HG02798 (cell line): ENCODE measurements at regions not wholly inside any gene's neighbourhood (a gene's known extent, or its start where the extent isn't known, plus 50 kb on each side); places are given as distances from the start of the nearest gene placed in this dataset.
"Not testable (repeated sequence)": the region's sequence is repeated elsewhere in the genome, so short reads cannot be mapped to it uniquely, and the experiment has no call there.

Experiments
- ATAC-seq: cut with Tn5 transposase; IDR thresholded peaks from one replicate; pipeline ENCODE4 v1.9.1; 2021; ENCODE audit warnings: mild to moderate bottlenecking; ENCODE audit not compliant: unreplicated experiment, poor library complexity

DNA sequence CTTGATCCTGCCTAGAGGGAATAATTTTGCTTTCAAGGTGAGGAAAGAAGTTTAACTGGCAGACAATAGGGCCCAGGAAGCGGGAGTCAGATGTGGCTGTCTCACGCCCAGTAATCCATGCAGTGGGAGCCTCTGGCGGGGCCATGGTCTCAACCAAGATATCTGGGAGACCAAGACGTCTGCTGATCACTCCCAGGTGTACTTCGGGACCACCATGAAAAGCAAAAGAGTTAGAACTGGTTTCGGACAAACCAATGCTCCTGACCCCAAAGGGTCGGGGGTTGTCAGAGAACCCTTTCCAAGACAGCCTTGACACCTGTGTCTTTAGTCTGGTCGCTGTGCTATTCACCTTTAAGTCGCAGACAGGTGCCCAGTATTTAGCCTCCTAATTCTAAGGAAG is 256.9 kb upstream of the MBL2 start:
- peak; percentile 6 for ATAC-seq

DNA sequence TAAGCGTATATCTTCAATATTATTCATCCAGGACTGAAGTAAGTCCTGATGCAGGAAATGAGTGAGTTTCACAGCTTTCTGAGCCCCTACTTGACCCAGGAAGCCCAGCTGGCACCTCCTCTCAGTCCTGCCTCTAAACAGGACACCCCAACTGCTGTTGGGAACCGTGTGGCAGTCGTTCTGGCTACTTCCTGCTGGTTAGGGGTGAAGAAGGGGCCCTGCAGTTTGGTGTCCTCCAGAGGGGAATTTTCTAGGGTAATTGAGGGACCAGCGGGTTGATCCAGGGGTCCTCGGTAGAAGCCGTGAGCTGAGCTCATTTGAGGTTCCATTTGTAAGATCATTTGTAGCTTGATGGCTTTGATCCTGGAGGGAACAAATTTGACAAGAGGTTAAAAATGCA is 253.2 kb upstream of the MBL2 start:
- ATAC-seq: not testable (repeated sequence)

DNA sequence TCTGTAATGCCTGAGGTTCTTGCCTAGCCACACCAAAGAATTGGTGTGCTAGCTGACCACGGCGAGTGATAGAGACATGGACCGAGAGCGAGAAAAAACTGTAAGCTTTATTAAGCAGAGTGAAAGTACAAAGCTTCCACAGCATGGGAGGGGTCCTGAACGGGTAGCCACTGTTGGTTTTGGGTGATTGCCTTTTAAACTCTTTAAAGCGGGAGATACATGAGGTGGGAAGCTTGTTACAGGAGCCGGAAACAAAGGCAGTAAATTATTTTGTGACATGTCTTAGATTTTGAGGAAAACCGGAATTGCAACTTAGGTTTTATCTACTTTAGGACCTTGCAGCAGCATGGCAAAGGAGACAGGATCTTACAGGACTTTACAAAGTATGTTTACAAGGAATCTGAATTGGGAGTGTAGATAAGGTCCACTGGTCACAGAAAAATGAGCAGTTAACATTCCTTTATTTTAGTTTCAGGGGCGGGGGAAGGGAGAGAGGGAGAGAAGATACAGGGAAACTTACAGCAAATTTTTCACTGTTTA is 252.7 kb upstream of the MBL2 start:
- ATAC-seq: no peak

GRCh38 chr10:53023411-53023810 is 250.8 kb upstream of the MBL2 start:
- ATAC-seq: no peak

- ATAC-seq: no peak
Measured at GRCh38 chr10:53022611-53023088, 250.1 kb upstream of the MBL2 start.

DNA sequence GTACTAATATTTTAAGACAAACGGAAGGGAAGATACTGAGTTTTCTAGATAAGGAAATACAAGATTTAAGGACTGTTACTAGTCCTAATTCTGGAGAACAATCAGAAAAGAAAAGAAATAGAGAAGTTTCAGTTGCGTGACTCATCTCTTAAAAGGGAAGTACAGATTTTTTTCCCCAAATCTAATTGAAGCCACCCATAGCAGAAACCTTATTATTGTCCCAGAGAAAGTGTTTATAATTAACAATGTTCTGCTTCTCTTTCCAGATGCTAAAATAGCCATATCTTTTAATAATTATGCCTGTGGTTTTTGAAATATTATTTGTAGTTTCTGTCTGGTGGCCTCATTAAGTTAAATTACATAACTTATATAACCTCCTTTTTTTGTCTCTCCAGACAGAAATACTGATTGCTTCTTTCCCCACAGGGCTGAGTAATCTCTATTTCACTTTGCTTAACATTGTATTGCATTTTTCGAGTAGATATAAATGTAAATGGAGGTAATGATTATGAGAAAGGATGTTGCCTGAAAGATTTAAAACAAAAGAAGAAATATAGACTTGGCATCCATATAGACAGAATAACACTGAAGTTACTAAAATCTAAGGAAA is 240.7 kb upstream of the MBL2 start:
- ATAC-seq: no peak

GRCh38 chr10:53009961-53010907 is 237.7 kb upstream of the MBL2 start:
- ATAC-seq: no peak

DNA sequence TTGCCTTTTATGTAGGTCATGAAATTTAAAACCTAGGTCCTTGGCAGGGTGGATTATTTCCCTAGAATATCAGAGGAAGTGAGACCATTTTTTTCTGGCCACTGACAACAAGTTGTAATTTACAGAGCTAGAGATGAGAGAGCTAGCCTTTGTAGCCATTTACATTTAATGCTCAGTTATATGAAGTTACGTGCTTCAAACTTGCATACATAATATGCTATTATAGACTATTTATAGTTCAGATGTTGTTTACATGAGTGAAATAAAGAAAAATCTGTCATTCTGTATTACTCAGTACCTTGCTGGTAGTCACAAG is 234.9 kb upstream of the MBL2 start:
- ATAC-seq: no peak

GRCh38 chr10:53006663-53007526 is 234.3 kb upstream of the MBL2 start:
- no peak for ATAC-seq

- no peak for ATAC-seq
Measured at GRCh38 chr10:53005612-53006345, 233.2 kb upstream of the MBL2 start.

DNA sequence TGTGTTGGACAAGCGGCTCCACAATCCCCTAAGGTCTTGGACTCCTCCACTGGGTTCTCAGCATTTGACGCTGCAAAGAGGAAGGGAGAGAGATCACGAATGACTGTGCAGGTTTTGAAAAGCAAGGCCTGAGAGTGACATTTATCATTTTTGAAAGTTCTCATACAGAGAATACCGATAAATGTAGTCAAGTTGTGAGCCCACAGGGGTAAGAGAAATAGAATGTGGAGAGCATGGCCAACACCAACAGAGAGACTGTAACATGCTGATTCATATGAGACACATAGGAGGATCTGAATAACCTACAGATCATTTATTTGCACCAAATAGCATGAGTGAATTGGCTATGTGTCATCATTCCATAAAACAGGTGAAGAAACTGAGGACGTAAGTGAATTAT is 230.5 kb upstream of the MBL2 start:
- ATAC-seq: peak; percentile 58

DNA sequence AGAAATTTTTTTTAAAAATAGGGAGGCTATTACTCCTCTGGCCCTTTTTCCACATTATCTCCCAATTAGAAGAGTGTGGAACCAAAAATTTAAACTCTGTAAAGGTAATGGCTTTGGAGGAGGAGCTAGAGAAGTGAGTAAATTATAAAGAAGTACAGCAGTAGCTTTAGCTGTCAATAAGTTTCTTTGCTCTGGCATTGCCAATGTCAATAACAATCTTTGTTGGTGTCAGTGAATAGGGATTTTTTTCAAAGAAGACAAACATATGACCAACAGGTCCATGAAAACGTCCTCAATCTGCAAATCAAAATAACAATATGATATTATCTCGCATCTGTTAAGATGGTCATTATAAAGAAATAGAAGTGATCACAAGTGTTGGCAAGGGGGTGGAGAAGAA is 227.1 kb upstream of the MBL2 start:
- no peak for ATAC-seq

GRCh38 chr10:52999258-52999657 is 226.7 kb upstream of the MBL2 start:
- no peak for ATAC-seq

DNA sequence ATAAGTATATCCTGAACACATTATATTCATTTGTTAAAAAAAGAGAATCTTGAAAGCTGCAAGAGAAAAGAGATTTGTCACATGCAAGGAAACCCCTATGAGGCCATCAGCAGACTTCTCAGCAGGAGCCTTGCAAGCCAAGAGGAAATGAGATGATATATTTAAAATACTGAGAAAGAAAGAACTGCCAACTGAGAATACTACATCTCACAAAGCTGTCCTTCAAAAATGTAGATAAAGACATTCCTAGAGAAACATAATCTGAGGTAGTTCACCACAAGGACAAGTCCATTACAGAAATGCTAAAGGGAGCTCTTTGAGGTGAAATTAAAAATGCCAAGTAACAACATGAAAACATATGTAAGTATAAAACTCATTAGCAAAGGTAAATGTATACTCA is 224.4 kb upstream of the MBL2 start:
- no peak for ATAC-seq

DNA sequence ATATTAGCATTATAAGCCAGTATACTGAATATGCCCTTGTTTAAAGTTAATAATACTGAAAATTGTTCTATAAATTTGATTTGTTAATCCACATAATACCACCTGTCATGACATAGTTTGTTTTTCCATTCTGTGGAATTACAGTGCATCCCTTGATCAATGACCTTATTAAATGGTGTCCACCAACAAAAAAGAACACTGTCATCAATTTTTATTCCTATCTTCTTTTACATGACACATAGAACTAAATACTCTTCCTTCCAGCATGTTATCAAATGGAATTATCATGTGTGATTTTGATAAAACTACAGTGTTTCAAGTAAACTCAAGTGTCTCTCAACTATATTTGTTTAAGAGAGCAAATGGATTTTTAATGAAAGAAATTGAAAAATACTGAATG is 221.8 kb upstream of the MBL2 start:
- ATAC-seq: no peak

- no peak for ATAC-seq
Measured at GRCh38 chr10:52993109-52993508, 220.5 kb upstream of the MBL2 start.

GRCh38 chr10:52992567-52992966 is 220.0 kb upstream of the MBL2 start:
- no peak for ATAC-seq

DNA sequence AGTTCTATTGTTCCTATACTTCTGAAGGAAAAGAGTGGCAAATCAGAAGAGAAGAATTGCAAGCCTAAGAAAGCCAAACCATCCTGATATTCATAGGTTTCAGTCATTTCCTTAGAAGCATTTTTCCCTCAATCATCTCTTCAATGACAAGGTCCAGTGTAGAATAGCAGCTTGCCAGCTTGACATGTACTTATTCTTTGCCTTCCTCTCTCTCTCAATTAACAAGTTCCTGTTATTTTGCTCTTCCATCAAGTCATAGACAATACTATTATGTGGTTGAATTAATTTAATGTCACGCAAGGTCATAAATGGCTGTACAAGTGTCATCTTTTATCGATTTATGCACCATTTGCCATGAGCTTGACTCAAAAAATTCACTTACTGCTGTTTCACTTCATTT is 216.3 kb upstream of the MBL2 start:
- ATAC-seq: no peak

DNA sequence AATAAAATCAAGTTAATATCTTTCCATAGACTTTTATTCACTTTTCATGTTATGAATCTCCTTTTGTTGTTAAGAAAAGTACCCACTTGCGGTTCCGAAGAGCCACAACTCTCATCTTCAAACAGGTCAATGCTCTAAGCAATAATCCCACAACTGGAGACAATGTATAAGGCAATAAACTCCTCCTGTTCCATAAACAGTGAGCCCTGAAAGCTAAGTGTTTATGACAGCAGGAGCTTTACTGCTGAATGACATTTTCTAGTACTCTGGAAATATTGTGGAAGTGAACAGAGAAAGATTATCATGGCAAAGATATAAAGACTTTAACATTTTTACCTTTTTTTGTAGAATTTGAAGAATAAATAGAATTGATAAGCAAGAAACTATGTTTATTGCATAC is 213.5 kb upstream of the MBL2 start:
- ATAC-seq: no peak

GRCh38 chr10:52984169-52984568 is 211.6 kb upstream of the MBL2 start:
- no peak for ATAC-seq
